ENCODE measurements at regions not wholly inside any gene's neighbourhood (a gene's known extent, or its start where the extent isn't known, plus 50 kb on each side); places are given as distances from the start of the nearest gene placed in this dataset.

GRCh38 chr18:2207294-2207693, 364.0 kb downstream of the METTL4 start:
- FAIRE-seq (no peak), DNase-seq (no peak)
- Histone ChIP-seq H3K9me3 (ENCODE audit: control insufficient read depth in 2 of 3, insufficient read depth in 1 of 3, low read length in 3 of 3) (no peaks in the 10 kb centered on the region), H3K27me3 (ENCODE audit: control insufficient read depth, insufficient read depth, low read length) (no peaks in the 10 kb centered on the region), H3K27ac (ENCODE audit: low read depth in 2 of 2, low read length in 2 of 2) (no peak overlapping the region), H3K4me1 (ENCODE audit: control insufficient read depth in 2 of 3, insufficient read depth in 2 of 3, low read depth in 1 of 3, low read length in 3 of 3) (no peaks in the 10 kb centered on the region), H3K4me3 (ENCODE audit: low read length in 3 of 3) (no peak overlapping the region), H3K36me3 (ENCODE audit: control insufficient read depth in 2 of 3, insufficient read depth in 3 of 3, low read length in 3 of 3) (no peaks in the 10 kb centered on the region), H3K9ac (ENCODE audit: low read length in 3 of 3) (no peak overlapping the region)
- intact Hi-C loops (cut with DNase I): no loop called here
- TF ChIP-seq CTCF (IDR thresholded peaks at IDR 0.05; ENCODE audit: borderline replicate concordance, extremely low read depth, insufficient read depth): no peak

- no peak overlapping the region for H3K4me3 ChIP-seq (ENCODE audit: low read length in 3 of 3)
- no peaks in the 10 kb centered on the region for H3K36me3 ChIP-seq (ENCODE audit: control insufficient read depth in 2 of 3, insufficient read depth in 3 of 3, low read length in 3 of 3)
- TF ChIP-seq CTCF (IDR thresholded peaks at IDR 0.05; ENCODE audit: borderline replicate concordance, extremely low read depth, insufficient read depth): no peak
- H3K4me1 ChIP-seq (ENCODE audit: control insufficient read depth in 2 of 3, insufficient read depth in 2 of 3, low read depth in 1 of 3, low read length in 3 of 3): no peaks in the 10 kb centered on the region
- H3K27ac ChIP-seq (ENCODE audit: low read depth in 2 of 2, low read length in 2 of 2): no peak overlapping the region
- intact Hi-C loops (cut with DNase I): no loop called here
- DNase-seq (no peak), FAIRE-seq (no peak)
- H3K9ac ChIP-seq (ENCODE audit: low read length in 3 of 3): no peak overlapping the region
- no peaks in the 10 kb centered on the region for H3K9me3 ChIP-seq (ENCODE audit: control insufficient read depth in 2 of 3, insufficient read depth in 1 of 3, low read length in 3 of 3)
- H3K27me3 ChIP-seq (ENCODE audit: control insufficient read depth, insufficient read depth, low read length): no peaks in the 10 kb centered on the region
Observed at GRCh38 chr18:2212598-2213205, 358.6 kb downstream of the METTL4 start.

- no peaks in the 10 kb centered on the region for H3K4me1 ChIP-seq (ENCODE audit: control insufficient read depth in 2 of 3, insufficient read depth in 2 of 3, low read depth in 1 of 3, low read length in 3 of 3)
- intact Hi-C loops (cut with DNase I): no loop called here
- H3K27me3 ChIP-seq (ENCODE audit: control insufficient read depth, insufficient read depth, low read length): no peaks in the 10 kb centered on the region
- no peak for TF ChIP-seq CTCF (IDR thresholded peaks at IDR 0.05; ENCODE audit: borderline replicate concordance, extremely low read depth, insufficient read depth)
- H3K4me3 ChIP-seq (ENCODE audit: low read length in 3 of 3): no peak overlapping the region
- H3K9ac ChIP-seq (ENCODE audit: low read length in 3 of 3): no peak overlapping the region
- H3K9me3 ChIP-seq (ENCODE audit: control insufficient read depth in 2 of 3, insufficient read depth in 1 of 3, low read length in 3 of 3): no peaks in the 10 kb centered on the region
- H3K27ac ChIP-seq (ENCODE audit: low read depth in 2 of 2, low read length in 2 of 2): no peak overlapping the region
- no peak for FAIRE-seq
- no peaks in the 10 kb centered on the region for H3K36me3 ChIP-seq (ENCODE audit: control insufficient read depth in 2 of 3, insufficient read depth in 3 of 3, low read length in 3 of 3)
- DNase-seq: no peak
Observed at GRCh38 chr18:2213905-2214304, 357.4 kb downstream of the METTL4 start.

- intact Hi-C loops (cut with DNase I): no loop called here
- H3K27ac ChIP-seq (ENCODE audit: low read depth in 2 of 2, low read length in 2 of 2): no peak overlapping the region
- no peaks in the 10 kb centered on the region for H3K36me3 ChIP-seq (ENCODE audit: control insufficient read depth in 2 of 3, insufficient read depth in 3 of 3, low read length in 3 of 3)
- no peak overlapping the region for H3K9ac ChIP-seq (ENCODE audit: low read length in 3 of 3)
- H3K9me3 ChIP-seq (ENCODE audit: control insufficient read depth in 2 of 3, insufficient read depth in 1 of 3, low read length in 3 of 3): no peaks in the 10 kb centered on the region
- no peak for FAIRE-seq
- no peak overlapping the region for H3K4me3 ChIP-seq (ENCODE audit: low read length in 3 of 3)
- DNase-seq: no peak
- H3K27me3 ChIP-seq (ENCODE audit: control insufficient read depth, insufficient read depth, low read length): no peaks in the 10 kb centered on the region
- no peaks in the 10 kb centered on the region for H3K4me1 ChIP-seq (ENCODE audit: control insufficient read depth in 2 of 3, insufficient read depth in 2 of 3, low read depth in 1 of 3, low read length in 3 of 3)
- no peak for TF ChIP-seq CTCF (IDR thresholded peaks at IDR 0.05; ENCODE audit: borderline replicate concordance, extremely low read depth, insufficient read depth)
Observed at GRCh38 chr18:2217356-2217755, 353.9 kb downstream of the METTL4 start.

All from kidney (tissue), 13 donors.